ENCODE measurements at regions not wholly inside any gene's neighbourhood (a gene's known extent, or its start where the extent isn't known, plus 50 kb on each side); places are given as distances from the start of the nearest gene placed in this dataset.

GRCh38 chr1:30538226-30538992, 185.0 kb downstream of the MATN1 start:
- no peak for TF ChIP-seq CTCF (IDR thresholded peaks at IDR 0.05 in 4 of 5, conservative IDR thresholded peaks at IDR 0.05 in 1 of 5)
- TF ChIP-seq POLR2A (IDR thresholded peaks at IDR 0.05), result no peak

All from gastrocnemius medialis (tissue), 4 donors.